HL-60 (cell line): ENCODE measurements at regions not wholly inside any gene's neighbourhood (a gene's known extent, or its start where the extent isn't known, plus 50 kb on each side); places are given as distances from the start of the nearest gene placed in this dataset.

ENCODE experiments used
- CTCF ChIP-seq: IDR thresholded peaks from one replicate; pipeline ENCODE4 v1.5.1; 2011; ENCODE audit warnings: low read length, control low read depth, inconsistent platforms; ENCODE audit not compliant: insufficient read depth
- REST ChIP-seq: IDR thresholded peaks from 2 replicates; pipeline ENCODE4 v1.6.1; 2012; ENCODE audit warnings: low read depth; ENCODE audit not compliant: insufficient replicate concordance

GRCh38 chr6:159455700-159456274, 237.3 kb downstream of the SOD2 start:
- no peak for TF ChIP-seq REST
- no peak for TF ChIP-seq CTCF
